ENCODE measurements at regions not wholly inside any gene's neighbourhood (a gene's known extent, or its start where the extent isn't known, plus 50 kb on each side); places are given as distances from the start of the nearest gene placed in this dataset.

DNA sequence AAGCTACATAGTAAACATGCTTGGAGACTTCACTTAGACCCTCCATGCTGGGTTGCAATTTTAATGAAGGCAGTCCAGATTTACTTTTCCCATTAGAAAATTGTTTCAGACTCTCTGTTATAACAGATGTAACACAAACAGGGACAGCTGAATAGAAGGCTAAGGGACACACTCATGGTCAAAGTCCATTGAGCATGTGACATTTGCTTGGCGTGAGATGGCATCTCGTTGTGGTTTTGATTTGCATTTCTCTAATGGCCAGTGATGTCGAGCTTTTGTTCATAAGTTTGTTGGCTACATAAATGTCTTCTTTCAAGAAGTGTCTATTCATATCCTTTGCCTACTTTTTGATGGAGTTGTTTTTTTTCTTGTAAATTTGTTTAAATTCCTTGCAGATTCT lies 358.2 kb upstream of the CLNK start:
- no peak for DNase-seq (ENCODE audit: low read depth)
- H3K4me3 ChIP-seq (ENCODE audit: low read depth, low read length), result no peak overlapping the region
- TF ChIP-seq, protein P1, sequence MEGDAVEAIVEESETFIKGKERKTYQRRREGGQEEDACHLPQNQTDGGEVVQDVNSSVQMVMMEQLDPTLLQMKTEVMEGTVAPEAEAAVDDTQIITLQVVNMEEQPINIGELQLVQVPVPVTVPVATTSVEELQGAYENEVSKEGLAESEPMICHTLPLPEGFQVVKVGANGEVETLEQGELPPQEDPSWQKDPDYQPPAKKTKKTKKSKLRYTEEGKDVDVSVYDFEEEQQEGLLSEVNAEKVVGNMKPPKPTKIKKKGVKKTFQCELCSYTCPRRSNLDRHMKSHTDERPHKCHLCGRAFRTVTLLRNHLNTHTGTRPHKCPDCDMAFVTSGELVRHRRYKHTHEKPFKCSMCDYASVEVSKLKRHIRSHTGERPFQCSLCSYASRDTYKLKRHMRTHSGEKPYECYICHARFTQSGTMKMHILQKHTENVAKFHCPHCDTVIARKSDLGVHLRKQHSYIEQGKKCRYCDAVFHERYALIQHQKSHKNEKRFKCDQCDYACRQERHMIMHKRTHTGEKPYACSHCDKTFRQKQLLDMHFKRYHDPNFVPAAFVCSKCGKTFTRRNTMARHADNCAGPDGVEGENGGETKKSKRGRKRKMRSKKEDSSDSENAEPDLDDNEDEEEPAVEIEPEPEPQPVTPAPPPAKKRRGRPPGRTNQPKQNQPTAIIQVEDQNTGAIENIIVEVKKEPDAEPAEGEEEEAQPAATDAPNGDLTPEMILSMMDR (IDR thresholded peaks at IDR 0.05; ENCODE audit: insufficient read depth, low read depth, low read length), result no peak

- TF ChIP-seq, protein P1 (IDR thresholded peaks at IDR 0.05; ENCODE audit: insufficient read depth, low read depth, low read length), result no peak
- H3K4me3 ChIP-seq (ENCODE audit: low read depth, low read length), result no peak overlapping the region
- DNase-seq (ENCODE audit: low read depth), result no peak
Measured at GRCh38 chr4:11039634-11040131, 355.1 kb upstream of the CLNK start.

- DNase-seq (ENCODE audit: low read depth), result no peak
- H3K4me3 ChIP-seq (ENCODE audit: low read depth, low read length), result no peak overlapping the region
- TF ChIP-seq, protein P1 (IDR thresholded peaks at IDR 0.05; ENCODE audit: insufficient read depth, low read depth, low read length), result no peak
Measured at GRCh38 chr4:11038926-11039325, 354.4 kb upstream of the CLNK start.

DNA sequence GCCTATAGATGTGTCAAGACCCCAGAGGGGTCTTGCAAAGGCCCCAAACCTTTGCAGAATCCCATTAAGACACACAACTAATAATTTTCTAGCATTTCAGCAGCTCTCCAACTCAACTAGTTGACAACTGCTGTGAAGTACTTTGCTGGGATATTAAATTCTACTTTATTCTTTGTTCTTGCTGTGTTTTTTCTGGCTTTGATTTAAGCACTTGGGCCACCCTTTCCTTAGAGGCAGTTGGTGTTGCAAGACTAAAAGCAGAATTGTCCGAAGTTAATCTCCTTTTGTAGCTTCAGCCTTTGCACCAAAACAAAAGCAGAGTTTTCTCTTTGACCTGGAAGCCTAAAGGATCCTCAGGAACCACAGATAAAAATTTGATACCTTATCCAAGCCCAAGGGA lies 353.1 kb upstream of the CLNK start:
- H3K4me3 ChIP-seq (ENCODE audit: low read depth, low read length), result no peak overlapping the region
- TF ChIP-seq, protein P1 (IDR thresholded peaks at IDR 0.05; ENCODE audit: insufficient read depth, low read depth, low read length), result no peak
- DNase-seq (ENCODE audit: low read depth), result no peak

DNA sequence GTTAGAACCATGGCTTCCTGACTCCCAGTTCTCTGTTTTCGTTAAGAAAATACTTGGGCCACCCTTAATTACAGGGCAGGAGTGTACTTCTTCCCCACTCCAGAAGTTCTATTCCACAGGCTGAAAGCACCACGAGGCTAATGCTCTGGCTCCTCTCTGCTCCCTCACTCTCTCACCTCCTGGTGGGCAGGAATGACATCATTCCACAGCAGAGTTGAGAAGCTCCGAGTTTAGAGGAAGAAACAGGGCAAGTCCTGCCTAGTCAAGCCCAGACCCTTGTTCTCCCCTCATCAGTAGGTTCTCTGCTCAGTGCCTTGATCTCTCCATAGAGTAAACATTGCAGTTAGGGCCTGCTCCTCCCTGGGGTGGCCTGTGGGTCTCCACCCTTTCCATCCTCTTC lies 343.8 kb upstream of the CLNK start:
- DNase-seq (ENCODE audit: low read depth), result no peak
- no peak overlapping the region for H3K4me3 ChIP-seq (ENCODE audit: low read depth, low read length)
- TF ChIP-seq, protein P1 (IDR thresholded peaks at IDR 0.05; ENCODE audit: insufficient read depth, low read depth, low read length), result no peak

- DNase-seq (ENCODE audit: low read depth), result no peak
- TF ChIP-seq, protein P1 (IDR thresholded peaks at IDR 0.05; ENCODE audit: insufficient read depth, low read depth, low read length), result no peak
- no peak overlapping the region for H3K4me3 ChIP-seq (ENCODE audit: low read depth, low read length)
Measured at GRCh38 chr4:11021333-11021732, 336.8 kb upstream of the CLNK start.
